ENCODE measurements at regions not wholly inside any gene's neighbourhood (a gene's known extent, or its start where the extent isn't known, plus 50 kb on each side); places are given as distances from the start of the nearest gene placed in this dataset.

DNA sequence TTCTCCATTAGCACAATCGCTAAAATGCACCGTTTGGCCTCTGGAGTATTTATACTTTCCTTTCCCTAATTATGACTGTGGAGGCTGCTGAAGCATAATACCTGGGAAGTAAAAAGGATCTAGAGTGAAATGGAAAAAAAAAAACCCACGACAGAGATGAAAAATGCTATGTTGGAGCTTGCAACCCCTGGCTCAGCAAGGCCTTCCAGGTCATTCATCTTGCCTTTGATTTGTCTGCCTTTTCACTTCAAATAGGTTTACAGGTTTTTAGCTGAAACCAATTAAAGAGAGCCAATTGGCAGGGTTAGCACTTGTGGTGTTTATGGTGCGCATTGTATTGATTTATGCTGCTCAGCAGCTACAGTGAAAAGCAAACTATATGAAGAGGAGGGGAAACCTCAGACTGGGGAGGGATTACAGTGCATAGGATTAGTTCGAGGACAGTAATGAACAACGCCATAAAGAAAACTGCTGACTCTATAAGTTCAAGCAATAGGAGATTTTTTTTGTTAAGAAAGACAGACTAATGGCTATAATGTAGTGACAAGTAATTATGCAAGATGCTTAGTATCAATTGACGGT, 347.9 kb downstream of the MEIS1 start:
- H3K4me3 ChIP-seq (ENCODE audit: low read length), result no peak overlapping the region
- TF ChIP-seq, protein P1, sequence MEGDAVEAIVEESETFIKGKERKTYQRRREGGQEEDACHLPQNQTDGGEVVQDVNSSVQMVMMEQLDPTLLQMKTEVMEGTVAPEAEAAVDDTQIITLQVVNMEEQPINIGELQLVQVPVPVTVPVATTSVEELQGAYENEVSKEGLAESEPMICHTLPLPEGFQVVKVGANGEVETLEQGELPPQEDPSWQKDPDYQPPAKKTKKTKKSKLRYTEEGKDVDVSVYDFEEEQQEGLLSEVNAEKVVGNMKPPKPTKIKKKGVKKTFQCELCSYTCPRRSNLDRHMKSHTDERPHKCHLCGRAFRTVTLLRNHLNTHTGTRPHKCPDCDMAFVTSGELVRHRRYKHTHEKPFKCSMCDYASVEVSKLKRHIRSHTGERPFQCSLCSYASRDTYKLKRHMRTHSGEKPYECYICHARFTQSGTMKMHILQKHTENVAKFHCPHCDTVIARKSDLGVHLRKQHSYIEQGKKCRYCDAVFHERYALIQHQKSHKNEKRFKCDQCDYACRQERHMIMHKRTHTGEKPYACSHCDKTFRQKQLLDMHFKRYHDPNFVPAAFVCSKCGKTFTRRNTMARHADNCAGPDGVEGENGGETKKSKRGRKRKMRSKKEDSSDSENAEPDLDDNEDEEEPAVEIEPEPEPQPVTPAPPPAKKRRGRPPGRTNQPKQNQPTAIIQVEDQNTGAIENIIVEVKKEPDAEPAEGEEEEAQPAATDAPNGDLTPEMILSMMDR (IDR thresholded peaks at IDR 0.05; ENCODE audit: insufficient read depth, low read depth, low read length, missing control alignments), result no peak
- DNase-seq (ENCODE audit: low read depth), result no peak

- H3K4me3 ChIP-seq (ENCODE audit: low read length), result no peak overlapping the region
- DNase-seq (ENCODE audit: low read depth), result peak; percentile 98
- TF ChIP-seq, protein P1 (IDR thresholded peaks at IDR 0.05; ENCODE audit: insufficient read depth, low read depth, low read length, missing control alignments), result no peak
These were observed 354.8 kb downstream of the MEIS1 start for GRCh38 chr2:66789741-66790140.

DNA sequence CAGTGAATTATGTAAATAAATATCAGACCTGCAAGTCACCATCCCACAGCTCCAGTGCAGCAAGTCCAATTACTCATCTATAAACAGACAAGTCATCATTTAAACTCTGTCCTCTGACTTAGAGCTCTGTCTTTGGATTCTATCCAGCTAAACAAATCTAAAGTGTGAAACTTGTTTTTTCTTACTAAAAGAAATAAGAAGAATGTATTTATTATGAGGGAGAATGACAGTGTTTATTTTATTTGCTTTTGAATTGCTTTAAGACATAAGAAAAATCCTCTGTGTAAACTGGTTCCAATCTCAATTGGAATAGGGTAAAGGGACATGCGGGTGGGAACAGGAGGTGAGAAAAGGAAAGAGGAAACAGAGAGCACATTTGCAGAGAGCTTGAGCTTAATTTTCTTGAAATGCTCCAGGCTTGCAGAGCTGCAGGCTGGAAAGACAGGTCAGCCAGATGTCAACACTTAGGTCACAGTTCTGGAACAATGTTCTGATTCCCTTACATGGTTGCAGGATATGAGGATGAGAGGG, 355.8 kb downstream of the MEIS1 start:
- TF ChIP-seq, protein P1 (IDR thresholded peaks at IDR 0.05; ENCODE audit: insufficient read depth, low read depth, low read length, missing control alignments), result no peak
- no peak overlapping the region for H3K4me3 ChIP-seq (ENCODE audit: low read length)
- peak; percentile 81 for DNase-seq (ENCODE audit: low read depth)

GRCh38 chr2:66794070-66794469, 359.1 kb downstream of the MEIS1 start:
- TF ChIP-seq, protein P1 (IDR thresholded peaks at IDR 0.05; ENCODE audit: insufficient read depth, low read depth, low read length, missing control alignments), result no peak
- no peak for DNase-seq (ENCODE audit: low read depth)
- no peak overlapping the region for H3K4me3 ChIP-seq (ENCODE audit: low read length)

DNA sequence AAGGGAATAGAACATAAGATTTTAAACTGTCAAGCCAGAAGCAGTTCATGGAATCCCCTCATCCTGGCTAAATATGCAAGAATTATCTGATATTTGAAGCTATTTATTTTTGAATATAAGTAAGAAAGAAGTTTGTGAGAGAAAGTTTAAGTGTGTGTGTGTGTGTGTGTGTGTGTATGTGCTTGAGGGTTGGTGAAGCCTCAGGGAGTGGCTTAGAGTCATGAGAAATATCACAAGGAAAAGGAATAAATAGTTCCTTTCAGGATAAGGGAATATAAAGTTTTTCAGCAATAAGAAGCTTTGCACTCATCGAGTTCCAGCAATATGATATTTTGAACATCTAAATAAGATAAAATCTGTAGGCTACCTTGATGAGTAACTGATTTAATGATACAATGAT, 359.6 kb downstream of the MEIS1 start:
- no peak for DNase-seq (ENCODE audit: low read depth)
- no peak overlapping the region for H3K4me3 ChIP-seq (ENCODE audit: low read length)
- TF ChIP-seq, protein P1 (IDR thresholded peaks at IDR 0.05; ENCODE audit: insufficient read depth, low read depth, low read length, missing control alignments), result no peak

GRCh38 chr2:66802877-66803276, 368.0 kb downstream of the MEIS1 start:
- TF ChIP-seq, protein P1 (IDR thresholded peaks at IDR 0.05; ENCODE audit: insufficient read depth, low read depth, low read length, missing control alignments), result no peak
- DNase-seq (ENCODE audit: low read depth), result no peak
- no peak overlapping the region for H3K4me3 ChIP-seq (ENCODE audit: low read length)

DNA sequence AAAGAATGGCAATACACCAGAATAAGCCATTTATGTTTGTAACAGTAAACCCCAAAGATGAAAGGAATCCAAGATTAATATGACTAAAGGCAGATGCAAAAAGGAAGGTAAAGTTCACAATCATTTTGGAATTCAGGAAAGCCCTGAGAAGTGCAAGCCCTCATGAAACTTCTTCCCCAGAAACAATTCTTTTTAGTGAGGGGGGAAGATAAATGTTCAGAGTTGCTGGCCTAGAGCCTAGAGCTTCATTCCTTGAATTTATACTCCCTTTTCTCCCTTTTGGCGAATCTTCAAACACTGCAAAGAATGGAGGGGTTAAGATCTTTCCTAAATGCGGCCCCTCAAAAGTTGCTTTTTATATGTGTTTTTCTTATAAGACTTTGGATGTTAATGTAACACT, 368.8 kb downstream of the MEIS1 start:
- TF ChIP-seq, protein P1 (IDR thresholded peaks at IDR 0.05; ENCODE audit: insufficient read depth, low read depth, low read length, missing control alignments), result no peak
- H3K4me3 ChIP-seq (ENCODE audit: low read length), result no peak overlapping the region
- no peak for DNase-seq (ENCODE audit: low read depth)
